Epithelial cell of proximal tubule (primary cell): ENCODE measurements at regions not wholly inside any gene's neighbourhood (a gene's known extent, or its start where the extent isn't known, plus 50 kb on each side); places are given as distances from the start of the nearest gene placed in this dataset.
"Not testable (repeated sequence)": the region's sequence is repeated elsewhere in the genome, so short reads cannot be mapped to it uniquely, and the experiment has no call there.

Source experiments
- DNase-seq: peaks from one replicate; pipeline ENCODE4 v3.0.0-alpha.2; 2011; ENCODE audit warnings: low read depth
- H3K4me3 ChIP-seq: 2 replicates; pipeline ENCODE4 v1.5.1; 2011; ENCODE audit warnings: low read depth, mild to moderate bottlenecking, low read length
- TF ChIP-seq, protein P1 (sequence below): conservative IDR thresholded peaks from 2 replicates; pipeline ENCODE4 v1.5.1; 2012; ENCODE audit warnings: low read depth, mild to moderate bottlenecking, low read length

DNA sequence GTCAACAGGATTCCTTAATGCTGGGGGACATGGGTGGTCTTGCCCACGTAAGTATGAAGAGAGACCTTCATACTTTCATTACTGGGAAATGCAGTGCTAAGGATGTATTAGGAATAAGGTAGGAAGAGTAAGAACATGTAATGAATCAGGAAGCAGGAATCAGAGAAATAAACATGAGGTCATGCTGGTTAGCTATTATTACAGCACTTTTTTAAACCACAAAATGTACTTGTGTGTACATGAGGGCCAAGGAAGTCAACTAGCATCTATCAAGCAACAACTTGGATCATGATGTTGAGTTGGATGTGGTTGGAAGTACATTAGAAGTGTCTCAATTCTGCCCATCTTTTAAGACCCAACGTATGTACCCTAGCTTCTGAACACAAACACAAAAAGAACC is 63.5 kb upstream of the E2F3 start:
- H3K4me3 ChIP-seq, result no peak overlapping the region
- DNase-seq, result no peak

GRCh38 chr6:20340068-20340848 is 61.4 kb upstream of the E2F3 start:
- TF ChIP-seq, protein P1, sequence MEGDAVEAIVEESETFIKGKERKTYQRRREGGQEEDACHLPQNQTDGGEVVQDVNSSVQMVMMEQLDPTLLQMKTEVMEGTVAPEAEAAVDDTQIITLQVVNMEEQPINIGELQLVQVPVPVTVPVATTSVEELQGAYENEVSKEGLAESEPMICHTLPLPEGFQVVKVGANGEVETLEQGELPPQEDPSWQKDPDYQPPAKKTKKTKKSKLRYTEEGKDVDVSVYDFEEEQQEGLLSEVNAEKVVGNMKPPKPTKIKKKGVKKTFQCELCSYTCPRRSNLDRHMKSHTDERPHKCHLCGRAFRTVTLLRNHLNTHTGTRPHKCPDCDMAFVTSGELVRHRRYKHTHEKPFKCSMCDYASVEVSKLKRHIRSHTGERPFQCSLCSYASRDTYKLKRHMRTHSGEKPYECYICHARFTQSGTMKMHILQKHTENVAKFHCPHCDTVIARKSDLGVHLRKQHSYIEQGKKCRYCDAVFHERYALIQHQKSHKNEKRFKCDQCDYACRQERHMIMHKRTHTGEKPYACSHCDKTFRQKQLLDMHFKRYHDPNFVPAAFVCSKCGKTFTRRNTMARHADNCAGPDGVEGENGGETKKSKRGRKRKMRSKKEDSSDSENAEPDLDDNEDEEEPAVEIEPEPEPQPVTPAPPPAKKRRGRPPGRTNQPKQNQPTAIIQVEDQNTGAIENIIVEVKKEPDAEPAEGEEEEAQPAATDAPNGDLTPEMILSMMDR, result no peak
- H3K4me3 ChIP-seq, result no peak overlapping the region
- DNase-seq, result no peak

More for the DNA sequence above, 63.5 kb upstream of the E2F3 start:
- TF ChIP-seq, protein P1, result no peak

GRCh38 chr6:20341096-20341495 is 60.6 kb upstream of the E2F3 start:
- TF ChIP-seq, protein P1, result no peak
- DNase-seq, result no peak
- H3K4me3 ChIP-seq, result no peak overlapping the region

- TF ChIP-seq, protein P1, result no peak
- no peak for DNase-seq
- H3K4me3 ChIP-seq, result no peak overlapping the region
Observed at GRCh38 chr6:20341564-20341963, 60.1 kb upstream of the E2F3 start.

DNA sequence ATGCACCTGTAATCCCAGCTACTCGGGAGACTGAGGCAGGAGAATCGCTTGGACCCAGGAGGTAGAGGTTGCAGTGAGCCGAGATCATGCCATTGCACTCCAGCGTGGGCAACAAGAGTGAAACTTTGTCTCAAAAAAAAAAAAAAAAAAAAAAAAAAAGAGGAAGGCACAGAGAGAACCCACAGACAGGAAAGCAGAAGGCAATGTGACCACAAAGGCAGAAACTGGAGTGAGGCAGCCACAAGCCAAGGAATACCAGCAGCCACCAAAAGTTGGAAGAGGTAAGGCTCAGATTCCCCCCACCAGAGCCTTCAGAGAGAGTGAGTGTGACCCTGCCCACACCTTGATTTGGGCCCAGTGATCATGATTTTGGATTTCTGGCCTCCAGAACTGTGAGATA is 54.7 kb upstream of the E2F3 start:
- not testable (repeated sequence) for H3K4me3 ChIP-seq, DNase-seq

DNA sequence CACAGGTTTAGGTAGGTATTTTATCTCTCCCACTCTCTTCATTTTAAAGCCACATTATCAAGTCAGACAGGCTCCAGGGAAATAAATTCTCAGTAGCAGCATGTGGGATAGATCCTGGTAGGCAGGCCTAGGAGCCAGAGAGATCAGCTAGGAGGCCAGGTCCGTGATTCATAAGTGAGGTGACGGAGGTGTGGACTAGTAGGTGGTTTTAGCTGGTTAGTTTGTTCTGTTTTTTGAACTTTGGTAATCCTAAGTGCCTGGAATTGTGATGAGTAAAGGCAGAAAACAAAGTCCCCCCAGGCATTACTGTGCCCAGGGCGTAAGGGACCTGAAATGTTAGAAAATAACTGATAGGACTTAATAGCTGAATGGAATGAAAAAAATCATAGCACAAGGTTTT is 53.6 kb upstream of the E2F3 start:
- no peak for DNase-seq
- H3K4me3 ChIP-seq, result no peak overlapping the region
- TF ChIP-seq, protein P1, result no peak

DNA sequence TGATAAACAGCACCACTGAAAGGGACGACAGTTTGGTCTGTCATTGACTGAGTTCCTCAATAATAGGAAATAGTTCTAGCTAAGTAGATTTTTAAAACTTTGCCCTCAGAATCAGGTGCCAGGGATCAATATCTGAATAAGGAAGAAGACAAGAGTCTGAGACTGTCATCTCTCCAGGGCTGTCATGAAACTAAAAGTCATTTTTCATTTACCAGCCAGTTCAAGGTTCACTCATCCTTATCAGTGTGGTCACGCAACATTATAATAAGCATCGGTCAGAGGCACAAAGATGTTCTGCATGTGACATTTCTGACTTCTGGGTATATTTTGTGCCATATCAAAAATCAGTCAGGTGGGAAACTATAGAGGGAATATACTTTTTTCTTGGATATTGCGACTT is 52.5 kb upstream of the E2F3 start:
- H3K4me3 ChIP-seq, result no peak overlapping the region

More for the DNA sequence above, 52.5 kb upstream of the E2F3 start:
- DNase-seq, result no peak
- TF ChIP-seq, protein P1, result no peak
